Ishikawa (cell line): ENCODE measurements at regions not wholly inside any gene's neighbourhood (a gene's known extent, or its start where the extent isn't known, plus 50 kb on each side); places are given as distances from the start of the nearest gene placed in this dataset.

Source experiments
- CEBPB ChIP-seq: IDR thresholded peaks from 2 replicates; pipeline ENCODE4 v1.6.1; 2012
- CREB1 ChIP-seq: IDR thresholded peaks from 2 replicates; pipeline ENCODE4 v1.6.1; 2012; ENCODE audit warnings: low read depth
- EGR1 ChIP-seq: IDR thresholded peaks from 2 replicates; pipeline ENCODE4 v1.6.1; 2012
- EP300 ChIP-seq: IDR thresholded peaks from 2 replicates; pipeline ENCODE4 v1.6.1; 2012; ENCODE audit warnings: borderline replicate concordance
- FOXM1 ChIP-seq: IDR thresholded peaks from 2 replicates; pipeline ENCODE4 v1.6.1; 2012; ENCODE audit warnings: low read depth, borderline replicate concordance
- NFIC ChIP-seq: IDR thresholded peaks from 2 replicates; pipeline ENCODE4 v1.6.1; 2012
- RAD21 ChIP-seq: IDR thresholded peaks from 2 replicates; pipeline ENCODE4 v1.6.1; 2012; ENCODE audit warnings: low read depth
- TAF1 ChIP-seq: IDR thresholded peaks from 2 replicates; pipeline ENCODE4 v1.6.1; 2012; ENCODE audit warnings: low read depth, mild to moderate bottlenecking
- TCF12 ChIP-seq: IDR thresholded peaks from 2 replicates; pipeline ENCODE4 v1.6.1; 2012; ENCODE audit warnings: low read depth
- TEAD4 ChIP-seq: IDR thresholded peaks from 2 replicates; pipeline ENCODE4 v1.6.1; 2012
- YY1 ChIP-seq: IDR thresholded peaks from 2 replicates; pipeline ENCODE4 v1.6.1; 2012; ENCODE audit warnings: low read depth
- ZBTB7A ChIP-seq: IDR thresholded peaks from 2 replicates; pipeline ENCODE4 v1.6.1; 2012; ENCODE audit warnings: low read depth
- TF ChIP-seq, protein P1 (sequence below): IDR thresholded peaks from 2 replicates; pipeline ENCODE4 v1.6.1; 2012
- TF ChIP-seq, protein P2 (sequence below): IDR thresholded peaks from 2 replicates; pipeline ENCODE4 v1.6.1; 2012; ENCODE audit warnings: low read depth, mild to moderate bottlenecking
- TF ChIP-seq, protein P3 (sequence below): IDR thresholded peaks from 2 replicates; pipeline ENCODE4 v1.6.1; 2012

DNA sequence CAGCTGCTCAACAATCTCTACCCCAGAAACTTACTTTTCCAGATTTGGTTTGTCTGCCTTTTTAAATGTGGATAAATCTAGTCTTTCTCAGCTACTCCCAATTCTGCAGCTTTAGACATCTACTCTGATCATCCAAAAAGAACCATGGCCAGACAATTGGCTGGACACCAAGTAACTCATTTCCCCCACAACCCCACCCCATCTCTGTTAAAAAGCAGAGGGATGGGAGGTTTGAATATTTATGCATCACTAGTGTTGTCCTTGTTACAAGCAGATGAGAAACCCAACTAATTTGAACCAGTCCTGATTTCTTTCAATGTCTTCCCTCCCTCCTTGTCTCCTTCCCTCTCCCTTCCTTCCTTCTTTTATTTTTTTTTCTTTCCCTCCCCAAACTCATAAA lies 391.9 kb downstream of the GALC start:
- TF ChIP-seq EP300 (no peak), YY1 (no peak), NFIC (no peak), TCF12 (no peak), TAF1 (no peak)

DNA sequence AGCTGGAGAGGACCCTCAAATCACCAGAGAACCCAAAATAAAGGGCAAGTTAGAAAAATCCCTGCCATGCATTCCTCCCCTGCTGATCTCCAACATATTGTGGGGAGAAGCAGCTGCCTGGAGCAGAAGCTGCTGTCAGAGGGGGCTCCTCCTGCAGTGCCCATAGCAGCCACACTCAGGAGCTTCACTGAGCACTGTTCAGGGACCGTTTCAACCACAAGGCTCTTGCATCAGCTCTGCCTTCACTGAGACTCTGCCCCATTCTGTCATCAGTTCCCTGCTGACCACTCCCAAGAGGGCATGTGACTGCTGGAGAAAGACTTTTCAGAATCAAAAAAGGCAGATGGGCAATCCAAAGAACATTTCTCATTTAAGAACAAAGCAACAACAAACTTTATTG lies 392.7 kb downstream of the GALC start:
- TF ChIP-seq NFIC = no peak
- no peak for TF ChIP-seq TEAD4
- no peak for TF ChIP-seq YY1
- no peak for TF ChIP-seq EP300
- no peak for TF ChIP-seq EGR1
- no peak for TF ChIP-seq CREB1
- no peak for TF ChIP-seq RAD21
- no peak for TF ChIP-seq ZBTB7A
- TF ChIP-seq, protein P1, sequence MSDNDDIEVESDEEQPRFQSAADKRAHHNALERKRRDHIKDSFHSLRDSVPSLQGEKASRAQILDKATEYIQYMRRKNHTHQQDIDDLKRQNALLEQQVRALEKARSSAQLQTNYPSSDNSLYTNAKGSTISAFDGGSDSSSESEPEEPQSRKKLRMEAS = no peak
- TF ChIP-seq, protein P2, sequence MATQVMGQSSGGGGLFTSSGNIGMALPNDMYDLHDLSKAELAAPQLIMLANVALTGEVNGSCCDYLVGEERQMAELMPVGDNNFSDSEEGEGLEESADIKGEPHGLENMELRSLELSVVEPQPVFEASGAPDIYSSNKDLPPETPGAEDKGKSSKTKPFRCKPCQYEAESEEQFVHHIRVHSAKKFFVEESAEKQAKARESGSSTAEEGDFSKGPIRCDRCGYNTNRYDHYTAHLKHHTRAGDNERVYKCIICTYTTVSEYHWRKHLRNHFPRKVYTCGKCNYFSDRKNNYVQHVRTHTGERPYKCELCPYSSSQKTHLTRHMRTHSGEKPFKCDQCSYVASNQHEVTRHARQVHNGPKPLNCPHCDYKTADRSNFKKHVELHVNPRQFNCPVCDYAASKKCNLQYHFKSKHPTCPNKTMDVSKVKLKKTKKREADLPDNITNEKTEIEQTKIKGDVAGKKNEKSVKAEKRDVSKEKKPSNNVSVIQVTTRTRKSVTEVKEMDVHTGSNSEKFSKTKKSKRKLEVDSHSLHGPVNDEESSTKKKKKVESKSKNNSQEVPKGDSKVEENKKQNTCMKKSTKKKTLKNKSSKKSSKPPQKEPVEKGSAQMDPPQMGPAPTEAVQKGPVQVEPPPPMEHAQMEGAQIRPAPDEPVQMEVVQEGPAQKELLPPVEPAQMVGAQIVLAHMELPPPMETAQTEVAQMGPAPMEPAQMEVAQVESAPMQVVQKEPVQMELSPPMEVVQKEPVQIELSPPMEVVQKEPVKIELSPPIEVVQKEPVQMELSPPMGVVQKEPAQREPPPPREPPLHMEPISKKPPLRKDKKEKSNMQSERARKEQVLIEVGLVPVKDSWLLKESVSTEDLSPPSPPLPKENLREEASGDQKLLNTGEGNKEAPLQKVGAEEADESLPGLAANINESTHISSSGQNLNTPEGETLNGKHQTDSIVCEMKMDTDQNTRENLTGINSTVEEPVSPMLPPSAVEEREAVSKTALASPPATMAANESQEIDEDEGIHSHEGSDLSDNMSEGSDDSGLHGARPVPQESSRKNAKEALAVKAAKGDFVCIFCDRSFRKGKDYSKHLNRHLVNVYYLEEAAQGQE = no peak
- no peak for TF ChIP-seq FOXM1
- TF ChIP-seq, protein P3, sequence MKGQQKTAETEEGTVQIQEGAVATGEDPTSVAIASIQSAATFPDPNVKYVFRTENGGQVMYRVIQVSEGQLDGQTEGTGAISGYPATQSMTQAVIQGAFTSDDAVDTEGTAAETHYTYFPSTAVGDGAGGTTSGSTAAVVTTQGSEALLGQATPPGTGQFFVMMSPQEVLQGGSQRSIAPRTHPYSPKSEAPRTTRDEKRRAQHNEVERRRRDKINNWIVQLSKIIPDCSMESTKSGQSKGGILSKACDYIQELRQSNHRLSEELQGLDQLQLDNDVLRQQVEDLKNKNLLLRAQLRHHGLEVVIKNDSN = no peak
- TF ChIP-seq TAF1 = no peak

DNA sequence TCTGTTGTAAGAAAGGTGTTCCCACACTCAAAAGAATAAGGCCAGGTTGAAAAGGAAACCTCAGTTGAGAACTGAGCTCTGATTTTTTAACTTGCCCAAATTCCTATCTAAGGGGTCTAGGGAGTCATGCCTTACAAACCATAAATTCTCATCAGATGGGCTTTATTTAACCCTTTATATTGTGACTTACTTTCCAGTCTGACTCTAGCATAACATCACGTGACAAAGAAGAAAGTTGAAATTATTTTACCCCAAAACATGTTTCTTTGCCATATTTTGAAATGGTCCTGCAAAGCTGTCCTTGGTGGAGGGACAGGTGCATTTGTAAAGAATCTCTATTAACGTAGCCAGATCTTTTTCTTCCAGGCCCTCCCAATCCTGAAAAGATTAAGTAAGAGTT lies 411.7 kb downstream of the GALC start:
- no peak for TF ChIP-seq TAF1

DNA sequence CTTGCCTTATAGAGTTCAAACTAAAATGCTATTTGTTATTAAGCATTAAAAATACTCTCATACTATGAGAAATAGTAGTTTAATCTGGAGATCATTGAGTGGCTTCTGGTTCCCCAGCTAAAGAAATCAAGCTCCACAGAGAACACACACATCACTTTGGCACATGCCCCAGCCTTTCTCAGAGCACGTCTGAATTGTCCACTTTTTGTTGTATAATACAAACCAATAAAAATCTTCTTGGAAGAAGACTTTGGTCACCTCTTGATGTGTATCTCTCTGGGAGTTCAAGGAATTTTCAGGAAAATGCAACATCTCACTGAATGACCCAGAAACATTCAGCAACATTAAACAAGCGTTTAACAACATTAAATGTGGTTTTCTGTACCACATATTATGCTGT lies 413.9 kb downstream of the GALC start:
- TF ChIP-seq FOXM1 (no peak), TEAD4 (no peak), ZBTB7A (no peak), EGR1 (no peak), EP300 (no peak), CREB1 (no peak), RAD21 (no peak), NFIC (no peak), TAF1 (no peak), TCF12 (no peak), YY1 (no peak), CEBPB (no peak)
- TF ChIP-seq, protein P3 = no peak
- TF ChIP-seq, protein P2 = no peak
- TF ChIP-seq, protein P1 = no peak

DNA sequence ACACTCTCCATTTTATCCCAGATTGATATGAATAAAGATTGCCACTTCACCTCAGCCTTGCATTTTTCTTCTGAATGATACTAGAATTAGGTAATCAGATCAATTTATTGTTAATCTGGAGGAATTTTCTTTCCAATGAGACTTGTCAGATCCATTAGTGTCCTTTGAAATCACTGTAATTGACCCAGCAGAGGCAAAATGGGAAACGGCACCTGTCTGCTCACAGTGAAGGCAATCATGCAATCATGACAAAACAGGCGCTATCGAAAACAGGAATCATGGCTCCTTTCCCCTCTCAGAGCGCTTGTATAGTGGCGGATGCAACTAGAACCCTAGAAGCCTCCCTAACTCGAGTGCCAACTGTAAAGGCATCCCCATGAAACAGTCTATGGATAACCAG lies 417.6 kb downstream of the GALC start:
- TF ChIP-seq EGR1 (no peak), TCF12 (no peak), TAF1 (no peak), TEAD4 (no peak), RAD21 (no peak), NFIC (no peak), CEBPB (no peak), YY1 (no peak), CREB1 (no peak), EP300 (no peak), FOXM1 (no peak), ZBTB7A (no peak)
- TF ChIP-seq, protein P2 = no peak
- TF ChIP-seq, protein P3 = no peak
- TF ChIP-seq, protein P1 = no peak
